RWPE2 (cell line): ENCODE measurements at regions not wholly inside any gene's neighbourhood (a gene's known extent, or its start where the extent isn't known, plus 50 kb on each side); places are given as distances from the start of the nearest gene placed in this dataset.

ENCODE experiments used
- ATAC-seq: fragments of 200-7000 bp; cut with Tn5 transposase; 3 replicates; pipeline ENCODE4 v1.9.1; 2021; ENCODE audit warnings: low read depth
- DNase-seq: peaks from one replicate; pipeline ENCODE4 v3.0.0-alpha.2; 2020; ENCODE audit warnings: low spot score
- H3K27ac ChIP-seq: fragments of 450-650 bp; 2 replicates; pipeline ENCODE4 v1.5.1; 2017; ENCODE audit warnings: mild to moderate bottlenecking; ENCODE audit not compliant: poor library complexity, severe bottlenecking
- H3K27me3 ChIP-seq: fragments of 250-450 bp; sonication (Bioruptor Pico); 2 replicates; pipeline ENCODE4 v1.5.1; 2021; ENCODE audit warnings: mild to moderate bottlenecking, moderate library complexity; ENCODE audit not compliant: insufficient read depth, poor library complexity, severe bottlenecking
- H3K36me3 ChIP-seq: fragments of 250-450 bp; sonication (Bioruptor Pico); 2 replicates; pipeline ENCODE4 v1.5.1; 2020; ENCODE audit warnings: low read depth, mild to moderate bottlenecking, moderate library complexity
- H3K4me1 ChIP-seq: fragments of 250-450 bp; sonication (Bioruptor Pico); 2 replicates; pipeline ENCODE4 v1.5.1; 2021; ENCODE audit warnings: mild to moderate bottlenecking, moderate library complexity; ENCODE audit not compliant: insufficient read depth, poor library complexity, severe bottlenecking
- H3K4me3 ChIP-seq: fragments of 250-450 bp; sonication (Bioruptor Pico); 2 replicates; pipeline ENCODE4 v1.5.1; 2021; ENCODE audit warnings: mild to moderate bottlenecking, moderate library complexity; ENCODE audit not compliant: severe bottlenecking
- H3K9me3 ChIP-seq: fragments of 250-450 bp; sonication (Bioruptor Pico); 2 replicates; pipeline ENCODE4 v1.5.1; 2021; ENCODE audit warnings: mild to moderate bottlenecking, moderate library complexity; ENCODE audit not compliant: severe bottlenecking
- CTCF ChIP-seq: fragments of 450-650 bp; IDR thresholded peaks from one replicate; pipeline ENCODE4 v1.5.1; 2017; ENCODE audit warnings: mild to moderate bottlenecking, moderate library complexity; ENCODE audit not compliant: poor library complexity, severe bottlenecking

- Histone ChIP-seq H3K4me3 (no peak overlapping the region), H3K9me3 (no peaks in the 10 kb centered on the region), H3K27ac (no peak overlapping the region), H3K27me3 (no peaks in the 10 kb centered on the region), H3K4me1 (no peaks in the 10 kb centered on the region), H3K36me3 (no peaks in the 10 kb centered on the region)
- no peak for TF ChIP-seq CTCF
- DNase-seq, result no peak
- no peak for ATAC-seq
Observed at GRCh38 chr5:18433336-18433735, 799.1 kb downstream of the TAF11L14 start.

DNA sequence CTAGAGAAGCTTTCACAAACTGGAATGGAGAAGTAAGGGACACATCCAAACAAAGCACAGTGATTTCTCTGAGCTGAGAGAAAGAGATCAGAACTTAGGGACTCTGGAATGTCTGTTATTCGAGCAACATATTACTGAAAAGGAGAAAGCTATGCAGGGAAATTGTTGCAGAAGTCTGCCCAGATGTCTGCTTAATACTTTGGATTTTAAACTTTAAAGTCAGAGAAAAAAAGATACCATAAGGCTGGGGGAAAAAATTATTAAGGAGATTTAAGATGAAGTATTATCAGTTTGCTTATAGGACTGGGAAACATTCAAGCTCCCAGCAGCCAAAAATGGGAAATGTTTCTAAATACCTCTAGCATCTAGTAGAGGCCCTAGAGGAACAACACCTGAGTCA lies 803.9 kb downstream of the TAF11L14 start:
- Histone ChIP-seq H3K27ac (no peak overlapping the region), H3K9me3 (no peaks in the 10 kb centered on the region), H3K27me3 (no peaks in the 10 kb centered on the region), H3K36me3 (no peaks in the 10 kb centered on the region), H3K4me3 (no peak overlapping the region), H3K4me1 (no peaks in the 10 kb centered on the region)
- DNase-seq (no peak), ATAC-seq (no peak)
- TF ChIP-seq CTCF, result no peak

GRCh38 chr5:18455521-18455920 lies 821.3 kb downstream of the TAF11L14 start:
- Histone ChIP-seq H3K4me1 (no peaks in the 10 kb centered on the region), H3K9me3 (peaks cover 3% of the 10 kb centered on the region), H3K36me3 (no peaks in the 10 kb centered on the region), H3K27ac (no peak overlapping the region), H3K27me3 (no peaks in the 10 kb centered on the region), H3K4me3 (no peak overlapping the region)
- no peak for ATAC-seq
- no peak for DNase-seq
- no peak for TF ChIP-seq CTCF

DNA sequence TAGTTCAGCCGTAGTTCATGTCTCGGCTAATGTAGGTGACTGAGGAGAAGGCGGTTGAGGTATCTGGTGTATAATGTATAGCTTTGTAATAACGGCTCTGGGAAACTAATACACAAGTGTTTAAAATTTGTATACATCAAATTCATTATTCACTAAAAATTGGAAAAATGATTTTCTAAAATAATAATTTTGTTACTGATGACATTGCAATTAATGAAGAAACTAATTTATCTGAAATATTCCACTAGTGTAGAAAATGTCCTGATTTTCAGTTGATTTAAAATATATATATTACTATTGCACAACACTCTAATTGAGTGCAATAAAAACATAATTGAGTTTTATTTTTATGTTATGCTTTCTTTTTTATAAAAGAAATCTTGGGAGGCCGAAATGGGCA lies 823.0 kb downstream of the TAF11L14 start:
- peaks cover 3% of the 10 kb centered on the region for H3K9me3 ChIP-seq
- no peak for ATAC-seq
- TF ChIP-seq CTCF, result no peak

DNA sequence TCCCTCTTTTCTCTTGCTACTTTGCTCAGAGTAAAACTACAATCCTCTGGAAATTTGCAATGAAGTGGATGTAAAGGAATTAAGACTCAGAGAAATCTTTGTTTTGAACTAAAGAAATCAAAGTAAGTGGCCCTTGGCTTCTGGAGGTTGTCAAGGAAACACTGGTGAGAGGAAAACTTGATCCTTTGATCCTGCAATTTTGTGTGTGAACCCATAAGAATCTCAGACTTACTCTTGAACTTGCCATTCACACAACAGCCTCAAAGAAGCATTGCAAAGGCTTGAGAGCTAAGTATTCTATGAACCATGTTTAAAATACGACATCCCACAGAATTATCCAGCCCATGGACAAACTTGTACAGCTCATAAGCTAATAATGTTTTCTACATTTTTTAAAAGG lies 827.5 kb downstream of the TAF11L14 start:
- Histone ChIP-seq H3K4me1 (no peaks in the 10 kb centered on the region), H3K27ac (no peak overlapping the region), H3K4me3 (no peak overlapping the region), H3K27me3 (no peaks in the 10 kb centered on the region), H3K36me3 (no peaks in the 10 kb centered on the region), H3K9me3 (no peaks in the 10 kb centered on the region)
- TF ChIP-seq CTCF, result no peak
- ATAC-seq, result no peak
- no peak for DNase-seq

More for the DNA sequence above, 823.0 kb downstream of the TAF11L14 start:
- no peak overlapping the region for H3K27ac ChIP-seq
- DNase-seq, result no peak
- no peaks in the 10 kb centered on the region for H3K4me1 ChIP-seq
- H3K36me3 ChIP-seq, result no peaks in the 10 kb centered on the region
- no peaks in the 10 kb centered on the region for H3K27me3 ChIP-seq
- no peak overlapping the region for H3K4me3 ChIP-seq
